NT2/D1 (cell line): ENCODE measurements at regions not wholly inside any gene's neighbourhood (a gene's known extent, or its start where the extent isn't known, plus 50 kb on each side); places are given as distances from the start of the nearest gene placed in this dataset.

Experiments
- YY1 ChIP-seq: IDR thresholded peaks from 2 replicates; pipeline ENCODE4 v1.6.1; 2011; ENCODE audit not compliant: insufficient read length, insufficient read depth
- ZNF274 ChIP-seq: IDR thresholded peaks from 2 replicates; pipeline ENCODE4 v1.6.1; 2011; ENCODE audit warnings: mild to moderate bottlenecking, low read depth, low read length

GRCh38 chr1:82695443-82695842, 894.7 kb downstream of the ADGRL2 start:
- TF ChIP-seq ZNF274 = no peak
- no peak for TF ChIP-seq YY1
